ENCODE measurements at regions not wholly inside any gene's neighbourhood (a gene's known extent, or its start where the extent isn't known, plus 50 kb on each side); places are given as distances from the start of the nearest gene placed in this dataset.
"Not testable (repeated sequence)": the region's sequence is repeated elsewhere in the genome, so short reads cannot be mapped to it uniquely, and the experiment has no call there.

DNA sequence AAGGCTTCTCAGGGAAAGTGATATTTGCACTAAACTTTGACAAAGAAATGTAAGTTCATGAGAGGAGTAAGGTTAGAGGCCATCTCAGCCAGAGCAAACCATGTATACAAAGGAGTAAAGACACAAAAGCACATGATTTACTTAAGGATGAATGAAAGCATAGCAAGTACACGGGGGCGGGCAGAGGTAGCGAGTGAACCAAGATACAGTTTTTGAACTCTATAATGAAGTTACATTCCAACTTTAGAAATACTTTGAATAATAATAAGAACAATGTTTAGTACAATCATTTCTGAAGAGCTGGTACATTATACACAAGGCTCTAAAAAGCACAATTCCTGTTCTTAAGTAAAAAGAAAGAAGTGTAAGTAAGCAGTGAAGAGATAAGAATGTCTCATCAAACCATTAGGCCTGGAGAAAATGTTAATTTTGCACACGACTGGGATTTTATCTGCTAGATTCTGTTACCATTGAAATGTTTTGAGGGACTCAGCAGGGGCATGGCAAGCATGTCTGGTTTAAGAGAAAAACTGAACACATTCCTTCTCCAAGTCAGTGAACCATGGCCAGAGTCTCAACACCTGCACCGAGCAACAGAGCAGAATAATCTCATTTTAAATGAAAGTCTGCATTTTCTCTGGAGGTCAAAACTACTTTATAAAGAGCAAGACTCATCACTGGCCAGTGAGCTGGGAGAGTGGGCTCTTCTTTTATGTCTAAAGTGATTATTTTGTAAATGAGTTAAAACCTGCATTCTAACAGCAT is 147.6 kb upstream of the TRPM3 start:
- no peak for DNase-seq

DNA sequence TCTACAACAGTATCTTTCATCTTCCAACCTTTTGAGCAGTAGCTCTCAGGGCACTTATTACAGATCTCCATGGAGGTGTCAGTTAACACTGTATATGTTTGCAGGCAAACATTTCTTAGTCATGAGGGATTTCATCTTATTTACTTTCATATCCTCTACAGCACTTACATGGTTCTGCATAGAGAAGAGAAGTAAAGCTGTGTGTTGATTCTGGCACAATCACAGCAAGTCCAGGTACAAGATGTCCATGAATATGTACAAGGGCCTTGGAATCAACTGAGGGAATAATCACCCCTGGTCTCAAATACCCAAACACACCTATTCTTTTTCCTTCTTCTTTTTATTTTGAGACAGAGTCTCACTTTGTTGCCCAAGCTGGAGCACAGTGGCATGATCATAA is 142.0 kb upstream of the TRPM3 start:
- no peak for DNase-seq

DNA sequence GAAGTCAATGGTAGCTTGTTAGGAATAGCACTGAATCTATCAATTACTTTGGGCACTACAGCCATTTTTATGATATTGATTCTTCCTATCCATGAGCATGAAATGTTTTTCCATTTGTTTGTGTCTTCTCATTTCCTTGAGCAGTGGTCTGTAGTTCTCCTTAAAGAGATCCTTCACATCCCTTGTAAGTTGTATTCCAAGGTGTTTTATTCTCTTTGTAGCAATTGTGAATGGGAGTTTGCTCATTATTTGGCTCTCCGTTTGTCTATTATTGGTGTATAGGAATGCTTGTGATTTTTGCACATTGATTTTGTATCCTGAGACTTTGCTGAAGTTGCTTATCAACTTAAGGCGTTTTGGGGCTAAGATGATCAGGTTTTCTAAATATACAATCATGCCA is 139.0 kb upstream of the TRPM3 start:
- DNase-seq = not testable (repeated sequence)

DNA sequence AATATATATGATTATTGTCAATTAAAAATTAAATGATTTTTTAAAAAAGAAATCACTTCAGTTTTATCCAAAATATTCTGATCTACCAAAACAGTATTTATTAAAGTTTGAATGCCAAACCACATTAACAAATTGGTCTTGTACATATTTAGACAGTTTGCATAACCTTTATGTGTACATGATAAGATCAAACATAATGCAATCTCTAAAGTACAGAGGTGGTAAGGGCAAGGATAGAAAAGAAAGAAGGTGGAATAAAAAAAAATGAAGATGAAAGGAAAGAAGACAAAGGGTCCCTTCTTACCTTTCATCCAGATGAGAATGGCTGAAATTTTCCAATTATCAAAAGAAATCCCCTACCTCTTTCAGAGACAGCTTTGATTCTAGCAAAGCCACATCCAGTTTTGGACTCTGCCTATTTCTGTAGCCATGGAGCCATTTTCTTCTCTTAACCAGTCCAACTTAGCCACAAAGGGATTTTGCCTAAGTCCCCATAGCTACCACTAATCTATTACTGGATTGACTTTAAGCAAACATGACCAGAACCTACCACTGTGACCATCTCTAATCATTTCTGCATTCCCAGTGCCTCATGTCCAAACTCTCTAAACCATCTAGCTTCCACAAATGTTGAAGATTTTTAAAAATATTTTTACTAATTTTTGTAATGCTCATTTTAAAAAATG is 133.3 kb upstream of the TRPM3 start:
- no peak for DNase-seq

DNA sequence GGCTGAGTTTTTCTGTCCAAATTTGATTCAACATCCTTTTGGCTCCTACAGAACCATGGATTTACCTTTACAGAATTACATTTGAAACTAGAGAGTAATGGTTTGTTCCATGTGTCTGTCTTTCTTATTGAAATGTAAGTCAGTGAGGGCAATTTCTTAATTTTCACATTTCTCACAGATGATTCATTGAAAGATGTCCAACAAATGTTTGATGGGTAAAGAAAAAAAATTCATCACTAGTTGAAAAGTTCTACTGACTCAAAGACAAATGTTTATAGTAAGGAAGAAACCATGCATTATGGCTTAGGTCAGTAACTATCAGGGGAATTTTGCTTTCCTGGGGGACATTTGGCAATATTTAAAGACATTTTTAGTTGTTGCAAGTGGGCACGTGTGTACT is 131.6 kb upstream of the TRPM3 start:
- no peak for DNase-seq

DNA sequence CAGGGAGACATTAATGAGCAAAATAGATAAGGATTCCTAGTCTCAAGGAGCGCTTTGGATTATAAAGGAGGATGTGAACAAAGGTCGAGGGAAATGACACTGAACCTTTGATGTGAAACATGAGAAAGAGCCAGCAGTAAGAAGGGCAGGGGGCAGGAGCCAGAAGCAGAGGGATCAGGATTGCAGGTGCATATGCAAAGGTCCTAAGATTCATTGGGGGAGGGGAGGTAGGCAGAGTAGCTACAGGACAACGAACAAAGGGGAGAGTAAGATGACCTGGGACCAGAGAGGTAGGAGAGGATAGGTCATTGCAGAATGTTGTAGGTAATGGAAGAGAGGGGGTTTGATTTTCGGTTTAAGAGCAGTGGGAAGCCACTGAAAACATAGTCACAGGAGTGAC is 129.2 kb upstream of the TRPM3 start:
- no peak for DNase-seq

DNA sequence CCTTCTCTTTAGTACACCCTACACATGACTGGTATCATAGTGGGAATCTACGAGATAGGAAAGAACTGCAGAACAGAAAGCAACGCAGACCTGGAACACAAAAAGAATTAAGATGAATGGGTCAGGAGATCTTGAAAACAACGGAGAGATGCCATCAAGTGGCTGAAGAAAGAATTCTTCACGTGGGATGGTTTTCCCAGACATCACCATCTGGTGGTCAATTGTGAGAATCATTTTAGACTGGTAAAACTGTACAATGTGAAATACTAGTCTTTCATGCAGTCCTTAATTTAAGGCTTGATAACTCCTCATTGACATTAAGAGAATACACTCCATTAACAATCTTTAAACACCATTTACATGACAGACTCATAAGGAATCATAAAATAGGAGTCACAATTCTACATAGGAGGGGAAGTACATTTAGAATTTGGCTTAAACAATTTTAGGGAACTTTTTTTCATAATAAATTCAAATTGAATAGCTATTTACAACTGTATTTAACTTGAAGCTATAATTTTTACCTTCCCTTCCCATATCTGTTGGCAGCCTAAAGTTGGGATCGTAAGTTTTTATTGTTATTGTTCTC is 128.4 kb upstream of the TRPM3 start:
- no peak for DNase-seq

DNA sequence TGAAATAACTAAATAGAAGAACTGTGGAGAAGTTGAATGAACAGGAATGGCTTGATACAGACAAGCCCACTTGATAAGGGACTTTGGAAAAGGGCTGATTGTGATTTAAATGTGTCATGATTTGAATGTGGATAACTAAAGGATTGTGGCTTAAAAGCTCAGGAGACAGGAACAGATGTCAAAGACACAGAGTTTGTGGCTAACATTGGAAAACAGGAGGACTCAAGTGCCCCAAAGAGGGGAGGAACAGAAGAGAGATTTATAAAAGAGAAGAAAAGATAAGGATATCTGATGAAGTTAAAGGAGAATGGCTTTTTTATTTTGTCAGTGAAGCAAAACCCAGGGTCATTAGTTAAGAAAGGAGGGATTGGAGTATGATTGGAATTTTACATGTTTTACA is 124.2 kb upstream of the TRPM3 start:
- DNase-seq = no peak

DNA sequence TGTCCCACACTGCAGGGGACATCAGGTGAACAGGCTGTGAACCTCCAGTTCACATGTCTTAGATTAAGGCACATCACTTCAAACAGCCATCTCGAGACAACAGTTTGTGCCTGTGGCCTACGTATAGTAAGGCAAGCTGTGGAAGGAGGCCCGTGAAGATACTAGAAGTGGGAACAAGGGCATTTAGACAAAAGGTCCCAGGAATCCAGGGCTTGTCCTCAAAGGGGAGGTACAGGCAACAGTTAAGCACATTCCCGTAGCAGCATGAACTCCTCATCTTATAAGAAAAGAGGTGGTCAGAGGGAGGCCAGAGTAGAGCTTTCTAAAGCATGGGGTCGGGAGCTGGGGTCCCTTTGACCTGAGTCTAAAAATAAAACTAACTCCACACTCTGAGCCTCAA is 122.5 kb upstream of the TRPM3 start:
- no peak for DNase-seq

DNA sequence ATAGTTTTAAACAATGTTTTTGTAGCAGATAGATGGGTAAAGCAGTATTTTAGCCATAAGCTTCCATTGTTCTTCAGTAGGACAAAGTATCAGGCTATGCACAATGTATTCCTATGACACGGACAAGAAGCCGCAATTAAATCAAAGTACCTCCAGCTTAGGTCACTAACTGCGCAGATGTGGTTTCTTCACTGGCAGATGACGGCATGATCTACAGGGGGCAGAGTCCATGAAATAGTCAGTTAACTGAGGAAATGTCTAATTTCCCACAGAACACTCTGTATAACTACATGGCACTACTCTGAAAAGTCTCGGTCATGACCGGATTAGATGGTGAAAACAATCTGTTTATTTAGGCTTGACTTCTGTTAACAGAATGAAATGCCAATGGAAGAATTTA is 120.7 kb upstream of the TRPM3 start:
- DNase-seq = no peak

DNA sequence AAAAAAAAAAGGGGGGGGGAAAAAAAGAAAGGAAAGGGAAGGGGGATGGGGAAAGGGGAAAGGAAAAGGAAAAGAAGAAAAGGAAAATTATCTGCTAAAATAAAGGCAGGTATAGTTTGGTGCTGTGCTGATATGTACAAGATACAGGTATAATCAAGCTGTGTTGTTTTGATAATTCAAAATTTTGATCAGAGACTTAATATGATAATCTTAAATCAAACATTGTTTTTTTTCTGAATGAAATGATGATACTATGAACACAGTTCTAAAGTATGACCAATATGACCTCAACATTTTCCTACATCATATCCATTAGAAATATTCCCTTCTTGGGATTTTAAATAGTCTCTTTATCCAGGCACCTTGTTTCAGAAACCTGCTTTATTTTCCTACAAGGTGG is 115.6 kb upstream of the TRPM3 start:
- DNase-seq = no peak

DNA sequence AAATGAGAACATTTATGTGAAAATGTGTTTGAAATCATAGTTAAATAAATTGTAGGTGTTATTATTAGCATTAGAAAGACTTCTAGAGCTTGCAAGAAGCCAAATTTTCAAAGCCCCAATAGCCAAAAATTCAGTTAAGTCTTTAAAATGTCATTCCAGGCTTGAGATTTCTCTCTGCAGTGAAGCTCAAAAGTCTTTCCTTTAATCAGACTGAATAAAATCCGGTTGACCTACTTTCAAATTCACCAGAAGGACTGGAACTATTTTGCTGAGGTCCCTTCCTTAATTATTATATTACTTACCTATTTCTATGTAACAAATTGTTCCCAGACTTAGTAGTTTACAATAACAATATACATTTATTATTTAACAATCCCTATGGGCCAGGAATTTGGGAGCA is 112.2 kb upstream of the TRPM3 start:
- no peak for DNase-seq

DNA sequence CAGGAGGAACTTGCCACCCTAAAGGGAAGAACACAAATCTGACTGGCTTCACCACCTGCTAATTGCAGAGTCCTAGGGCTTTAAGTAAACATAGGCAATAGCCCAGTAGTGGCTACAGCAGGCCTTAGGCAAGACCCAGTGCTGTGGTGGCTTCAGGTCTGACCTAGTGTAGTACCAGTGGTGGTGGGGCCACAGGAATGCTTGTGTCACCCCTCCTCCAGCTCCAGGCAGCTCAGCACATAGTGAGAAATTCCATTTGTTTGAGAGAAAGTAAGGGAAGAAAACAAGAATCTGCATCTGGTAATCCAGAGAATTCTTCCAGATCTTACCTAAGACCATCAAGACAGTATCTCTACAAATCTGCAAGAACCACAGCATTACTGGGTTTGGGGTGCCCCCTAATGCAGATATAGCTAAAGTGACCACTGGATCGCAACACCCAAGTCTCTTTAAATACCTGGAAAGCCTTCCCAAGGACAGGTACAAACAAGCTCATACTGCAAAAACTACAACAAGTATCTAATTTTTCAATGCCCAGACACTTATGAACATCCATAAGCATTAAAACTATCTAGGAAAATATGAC is 102.6 kb upstream of the TRPM3 start:
- DNase-seq = no peak

DNA sequence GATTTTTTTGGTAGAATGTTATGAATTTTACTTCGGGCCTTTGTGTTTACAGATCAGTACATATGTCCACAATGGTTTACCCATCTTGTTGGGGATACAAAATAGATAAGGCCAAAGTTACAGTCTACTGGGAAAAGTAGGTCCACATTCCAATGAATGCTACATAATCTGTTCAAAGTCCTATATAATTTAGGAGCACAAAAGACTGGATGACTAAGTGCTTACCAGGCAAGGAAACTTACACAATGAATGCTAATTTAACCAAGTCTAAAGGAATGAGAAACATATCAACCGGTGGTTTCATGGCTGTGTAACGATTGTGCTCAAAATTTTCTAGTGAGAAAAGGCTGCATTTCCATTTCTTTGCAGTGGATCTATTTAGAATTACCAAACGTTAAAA is 97.4 kb upstream of the TRPM3 start:
- DNase-seq = no peak

DNA sequence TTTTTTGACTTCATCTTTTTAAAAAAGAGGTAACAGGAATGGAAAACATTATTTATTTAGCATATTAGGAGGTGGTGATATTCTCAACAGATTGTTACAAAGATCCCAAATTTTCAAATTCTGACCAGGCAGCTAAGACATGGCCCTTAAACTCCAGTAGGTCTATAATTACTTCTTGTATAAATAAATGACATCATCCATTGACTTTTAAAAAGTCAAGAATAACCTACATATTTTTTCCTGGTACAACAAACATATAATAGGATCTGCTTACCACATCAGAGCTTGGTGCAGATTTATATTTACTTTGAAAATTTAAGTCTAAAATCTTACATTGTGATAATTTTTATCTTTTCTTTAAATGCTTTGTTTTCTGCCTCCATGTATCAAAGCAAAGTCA is 92.2 kb upstream of the TRPM3 start:
- DNase-seq = no peak

DNA sequence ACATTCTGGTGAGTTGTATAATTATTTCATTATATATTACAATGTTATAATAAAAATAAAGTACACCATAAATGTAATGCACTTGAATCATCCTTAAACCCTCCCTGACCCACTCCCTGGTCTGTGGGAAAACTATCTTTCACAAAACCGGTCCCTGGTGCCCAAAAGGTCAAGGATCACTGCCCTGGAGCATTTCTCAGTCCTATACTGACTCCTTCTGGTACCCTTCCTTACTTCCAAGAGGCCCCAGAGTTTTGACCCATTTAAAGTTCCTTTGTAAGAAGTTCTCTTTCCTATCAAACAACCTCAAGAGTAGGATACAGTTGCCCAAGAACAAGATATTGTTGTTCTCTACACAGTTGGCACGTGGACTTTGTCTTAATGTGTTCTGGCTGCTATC is 88.9 kb upstream of the TRPM3 start:
- DNase-seq = no peak

DNA sequence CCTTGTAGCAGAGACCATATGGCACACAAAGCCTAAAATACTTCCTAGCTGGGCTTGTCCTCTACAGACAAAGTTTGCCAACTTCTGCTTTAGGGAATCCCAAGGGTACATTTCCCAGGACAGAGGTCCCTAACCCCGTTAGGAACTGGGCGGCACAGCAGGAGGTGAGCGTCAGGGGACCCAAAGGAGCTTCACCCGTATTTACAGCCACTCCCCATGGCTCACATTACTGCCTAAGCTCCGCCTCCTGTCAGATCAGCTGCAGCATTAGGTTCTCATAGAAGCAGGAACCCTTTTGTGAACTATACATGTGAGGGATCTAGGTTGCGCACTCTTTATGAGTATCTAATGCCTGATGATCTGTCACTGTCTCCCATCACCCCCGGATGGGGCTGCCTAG is 88.5 kb upstream of the TRPM3 start:
- DNase-seq = no peak

DNA sequence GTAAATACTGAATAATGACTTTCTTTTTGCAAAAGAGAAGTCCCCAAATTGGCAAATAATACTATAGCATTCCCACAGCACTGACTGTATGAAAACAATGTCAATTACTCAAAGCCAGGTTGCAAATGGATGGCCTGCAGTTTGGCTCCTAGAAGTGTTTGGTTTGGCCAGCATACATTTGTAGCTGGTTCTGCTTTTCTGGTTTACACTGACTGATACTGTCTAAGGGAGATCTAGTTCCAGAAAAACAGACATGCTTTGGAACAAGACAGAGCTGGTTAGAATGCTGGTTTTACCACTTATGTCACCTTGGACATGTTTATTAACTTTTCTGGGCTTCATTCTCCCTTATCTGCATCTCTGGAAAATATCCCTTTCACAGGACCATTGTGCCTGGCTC is 81.5 kb upstream of the TRPM3 start:
- no peak for DNase-seq

DNA sequence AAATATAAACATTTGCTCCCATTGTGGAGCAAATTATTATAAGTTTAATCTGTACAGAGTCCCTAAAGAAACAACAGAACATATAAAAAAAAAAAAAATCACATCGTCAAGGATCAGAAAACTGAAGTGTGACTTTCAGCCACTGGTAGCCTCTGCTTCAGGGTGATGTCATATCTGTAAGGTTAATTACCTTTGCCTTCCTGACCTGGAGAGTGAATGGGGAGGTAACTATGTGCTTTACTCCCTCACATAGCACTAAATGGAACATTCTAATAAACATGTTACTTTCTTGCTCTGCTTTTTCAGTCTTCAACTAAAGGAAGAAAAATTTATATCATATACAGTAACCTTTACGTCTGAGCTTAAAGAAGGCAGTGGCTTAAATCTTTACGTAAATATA is 70.3 kb upstream of the TRPM3 start:
- DNase-seq = no peak

DNA sequence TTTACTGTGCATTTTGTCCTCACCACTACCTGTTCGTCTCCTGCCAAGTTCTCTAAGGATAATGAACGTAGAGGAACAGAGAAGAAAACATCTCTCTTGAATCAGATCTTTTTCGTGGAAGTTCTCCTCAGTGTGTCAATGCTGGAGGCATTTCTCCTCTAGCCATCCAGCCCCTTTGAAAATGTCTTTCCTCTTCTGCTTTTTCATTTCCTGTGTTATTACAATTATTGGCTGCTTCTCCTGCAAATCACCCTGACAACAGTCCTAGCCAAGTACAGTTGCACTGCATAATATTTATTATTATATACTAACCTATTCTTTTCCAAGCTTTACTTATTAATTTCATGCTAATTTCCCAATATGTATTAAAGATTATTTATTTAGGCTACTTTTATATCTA is 61.8 kb upstream of the TRPM3 start:
- DNase-seq = no peak

DNA sequence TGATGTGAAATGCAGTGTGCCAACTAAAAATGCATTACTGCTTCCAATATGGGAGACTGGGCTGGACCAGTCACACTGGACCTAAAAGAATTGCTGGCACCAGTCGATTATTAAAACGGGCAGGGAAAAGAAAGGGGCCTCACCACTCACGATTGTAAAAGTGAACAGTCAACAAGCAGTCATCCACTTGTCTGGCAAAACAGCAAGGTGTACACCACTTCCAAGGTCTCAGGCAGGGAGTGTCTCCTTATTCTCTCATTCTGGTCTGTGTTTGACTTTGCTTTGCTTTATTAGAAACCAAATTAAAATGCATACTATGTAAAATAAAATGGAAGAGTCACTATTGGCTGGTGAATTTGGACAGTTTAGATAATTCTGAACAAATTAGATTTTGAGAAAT is 57.8 kb upstream of the TRPM3 start:
- no peak for DNase-seq

DNA sequence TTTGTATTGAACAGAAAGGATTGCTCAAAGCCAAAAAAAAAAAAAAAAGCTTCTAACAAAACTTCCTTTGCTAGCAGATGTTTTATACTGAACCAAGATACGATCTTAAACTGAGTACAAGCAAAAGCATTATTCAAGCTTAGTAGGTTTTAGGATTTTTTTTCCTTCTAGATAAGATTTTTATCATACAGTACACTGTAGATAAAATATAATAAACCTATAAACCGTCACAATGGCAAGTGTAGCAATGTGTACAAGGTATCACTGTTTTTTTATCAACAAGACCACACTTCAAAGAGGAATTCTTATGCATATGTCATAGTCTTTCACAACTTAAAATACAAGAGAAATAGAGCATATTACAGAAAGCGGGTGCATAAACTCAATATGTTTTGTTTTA is 56.5 kb upstream of the TRPM3 start:
- DNase-seq = no peak

DNA sequence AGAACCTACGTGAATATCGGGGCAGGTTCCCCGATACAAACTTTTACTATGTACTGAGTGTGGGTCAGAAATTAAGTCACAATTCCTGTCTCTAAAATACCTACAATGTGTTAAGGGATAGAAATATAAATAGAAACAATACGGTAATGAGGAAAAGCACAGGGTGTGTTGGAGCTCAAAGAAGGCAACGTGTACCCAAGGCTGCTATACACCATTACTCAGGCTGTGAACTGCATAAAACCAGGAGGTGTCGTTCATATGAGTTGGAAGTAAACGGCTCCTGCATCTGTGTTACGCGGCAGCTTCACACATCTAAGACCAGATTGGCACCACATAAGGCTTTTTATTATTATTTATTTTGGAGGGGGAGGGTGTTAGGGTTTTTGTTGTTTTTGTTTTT is 50.1 kb upstream of the TRPM3 start:
- no peak for DNase-seq
